ENCODE measurements at regions not wholly inside any gene's neighbourhood (a gene's known extent, or its start where the extent isn't known, plus 50 kb on each side); places are given as distances from the start of the nearest gene placed in this dataset.

- Histone ChIP-seq H3K9me3 (ENCODE audit: low read length) (no peaks in the 10 kb centered on the region), H3K36me3 (ENCODE audit: insufficient read depth, low read length) (no peaks in the 10 kb centered on the region), H3K9ac (ENCODE audit: low read length) (no peak overlapping the region), H3F3A (ENCODE audit: insufficient read depth, low read length, poor library complexity, severe bottlenecking) (no peaks in the 10 kb centered on the region), H2AFZ (ENCODE audit: low read depth, low read length) (no peak overlapping the region), H3K27ac (ENCODE audit: low read length) (no peak overlapping the region), H3K27me3 (ENCODE audit: insufficient read depth, low read depth, low read length) (no peaks in the 10 kb centered on the region), H3K4me3 (ENCODE audit: low read length) (no peak overlapping the region), H3K79me2 (replicated peaks; ENCODE audit: insufficient read depth, low read length) (no peaks in the 10 kb centered on the region), H3K4me2 (ENCODE audit: low read length) (no peak overlapping the region), H4K20me1 (ENCODE audit: insufficient read depth) (no peaks in the 10 kb centered on the region), H3K9me2 (ENCODE audit: insufficient read depth, low read length) (no peaks in the 10 kb centered on the region)
- TF ChIP-seq SMC3 (conservative IDR thresholded peaks at IDR 0.05; ENCODE audit: poor library complexity) (no peak), RAD21 (conservative IDR thresholded peaks at IDR 0.05) (no peak), CTCF (IDR thresholded peaks at IDR 0.05; ENCODE audit: poor library complexity, severe bottlenecking) (no peak), EZH2 (IDR thresholded peaks at IDR 0.05; ENCODE audit: borderline replicate concordance, insufficient read depth, low read length, poor library complexity, severe bottlenecking) (no peak), REST (IDR thresholded peaks at IDR 0.05; ENCODE audit: borderline replicate concordance) (no peak), TAF1 (IDR thresholded peaks at IDR 0.05; ENCODE audit: low read depth) (no peak), MXI1 (conservative IDR thresholded peaks at IDR 0.05; ENCODE audit: poor library complexity, severe bottlenecking) (no peak)
Observed at GRCh38 chr3:177286034-177286433, 88.8 kb upstream of the TBL1XR1 start.

- no peak overlapping the region for H2AFZ ChIP-seq (ENCODE audit: low read depth, low read length)
Observed at GRCh38 chr3:177287231-177287630, 89.9 kb upstream of the TBL1XR1 start.

GRCh38 chr3:177290633-177291032 is 93.4 kb upstream of the TBL1XR1 start:
- H3K9me2 ChIP-seq (ENCODE audit: insufficient read depth, low read length), result no peaks in the 10 kb centered on the region
- H3K4me3 ChIP-seq (ENCODE audit: low read length), result no peak overlapping the region
- no peak overlapping the region for H3K9ac ChIP-seq (ENCODE audit: low read length)
- no peak for TF ChIP-seq CTCF (IDR thresholded peaks at IDR 0.05; ENCODE audit: poor library complexity, severe bottlenecking)
- no peak for TF ChIP-seq SMC3 (conservative IDR thresholded peaks at IDR 0.05; ENCODE audit: poor library complexity)
- no peak for TF ChIP-seq EZH2 (IDR thresholded peaks at IDR 0.05; ENCODE audit: borderline replicate concordance, insufficient read depth, low read length, poor library complexity, severe bottlenecking)
- TF ChIP-seq REST (IDR thresholded peaks at IDR 0.05; ENCODE audit: borderline replicate concordance), result no peak
- TF ChIP-seq EP300 (conservative IDR thresholded peaks at IDR 0.05; ENCODE audit: poor library complexity, severe bottlenecking), result no peak
- TF ChIP-seq TAF1 (IDR thresholded peaks at IDR 0.05; ENCODE audit: low read depth), result no peak
- no peak for TF ChIP-seq RAD21 (conservative IDR thresholded peaks at IDR 0.05)
- TF ChIP-seq MXI1 (conservative IDR thresholded peaks at IDR 0.05; ENCODE audit: poor library complexity, severe bottlenecking), result no peak
- TF ChIP-seq POLR2AphosphoS5 (IDR thresholded peaks at IDR 0.05), result no peak
- no peak overlapping the region for H3K27ac ChIP-seq (ENCODE audit: low read length)
- H2AFZ ChIP-seq (ENCODE audit: low read depth, low read length), result no peak overlapping the region
- no peaks in the 10 kb centered on the region for H3K27me3 ChIP-seq (ENCODE audit: insufficient read depth, low read depth, low read length)
- no peaks in the 10 kb centered on the region for H3F3A ChIP-seq (ENCODE audit: insufficient read depth, low read length, poor library complexity, severe bottlenecking)
- no peaks in the 10 kb centered on the region for H3K9me3 ChIP-seq (ENCODE audit: low read length)
- no peak overlapping the region for H3K4me2 ChIP-seq (ENCODE audit: low read length)
- H4K20me1 ChIP-seq (ENCODE audit: insufficient read depth), result no peaks in the 10 kb centered on the region
- H3K36me3 ChIP-seq (ENCODE audit: insufficient read depth, low read length), result no peaks in the 10 kb centered on the region
- no peaks in the 10 kb centered on the region for H3K79me2 ChIP-seq (replicated peaks; ENCODE audit: insufficient read depth, low read length)

More at GRCh38 chr3:177287231-177287630, 89.9 kb upstream of the TBL1XR1 start:
- Histone ChIP-seq H3K4me2 (ENCODE audit: low read length) (no peak overlapping the region), H3K9me3 (ENCODE audit: low read length) (no peaks in the 10 kb centered on the region), H3F3A (ENCODE audit: insufficient read depth, low read length, poor library complexity, severe bottlenecking) (no peaks in the 10 kb centered on the region), H3K27ac (ENCODE audit: low read length) (no peak overlapping the region), H3K36me3 (ENCODE audit: insufficient read depth, low read length) (no peaks in the 10 kb centered on the region), H3K9ac (ENCODE audit: low read length) (no peak overlapping the region), H3K27me3 (ENCODE audit: insufficient read depth, low read depth, low read length) (no peaks in the 10 kb centered on the region), H3K79me2 (replicated peaks; ENCODE audit: insufficient read depth, low read length) (no peaks in the 10 kb centered on the region), H3K9me2 (ENCODE audit: insufficient read depth, low read length) (no peaks in the 10 kb centered on the region), H3K4me3 (ENCODE audit: low read length) (no peak overlapping the region), H4K20me1 (ENCODE audit: insufficient read depth) (no peaks in the 10 kb centered on the region)
- TF ChIP-seq SMC3 (conservative IDR thresholded peaks at IDR 0.05; ENCODE audit: poor library complexity) (no peak), MXI1 (conservative IDR thresholded peaks at IDR 0.05; ENCODE audit: poor library complexity, severe bottlenecking) (no peak)

Measured in neural cell (in vitro differentiated cells).